OCI-LY7 (cell line): ENCODE measurements at regions not wholly inside any gene's neighbourhood (a gene's known extent, or its start where the extent isn't known, plus 50 kb on each side); places are given as distances from the start of the nearest gene placed in this dataset.

Experiments
- BruUV-seq: library from RNA; stranded (reverse); fragments of 400-500 nt; replicated peaks from 2 replicates; lab custom pipeline; 2021; lab: Mats Ljungman, UMichigan
- CTCF ChIA-PET: fragments of 300-600 bp; sonication (Branson Sonifier 250); formaldehyde crosslinking; loops from one replicate; lab custom pipeline; 2022; ENCODE audit warnings: antibody characterized with exemption; ENCODE audit not compliant: unreplicated experiment; lab: Charles Lee
- POLR2A ChIA-PET: fragments of 300-600 bp; sonication (Branson Sonifier 250); formaldehyde crosslinking; loops from one replicate; lab custom pipeline; 2022; ENCODE audit warnings: antibody characterized with exemption; lab: Charles Lee
- DNase-seq: peaks from one replicate; pipeline ENCODE4 v3.0.0-alpha.2; 2015; ENCODE audit warnings: low spot score
- H2AFZ ChIP-seq: fragments of 200-600 bp; sonication (generic), shearing (Covaris generic); 2 replicates; pipeline ENCODE4 v1.6.1; 2014; ENCODE audit warnings: mild to moderate bottlenecking, antibody characterized with exemption, low read length, moderate library complexity
- H3K27ac ChIP-seq: fragments of 200-600 bp; sonication (generic); 2 replicates; pipeline ENCODE4 v1.5.1; 2014; ENCODE audit warnings: mixed run types, low read depth, mild to moderate bottlenecking, moderate library complexity, low read length, inconsistent platforms; ENCODE audit not compliant: poor library complexity, severe bottlenecking
- H3K36me3 ChIP-seq: fragments of 200-600 bp; sonication (generic); 2 replicates; pipeline ENCODE4 v1.6.1; 2014; ENCODE audit warnings: mild to moderate bottlenecking, antibody characterized with exemption, low read length, moderate library complexity, mixed read lengths; ENCODE audit not compliant: insufficient read depth
- H3K4me1 ChIP-seq: fragments of 200-600 bp; sonication (generic); 2 replicates; pipeline ENCODE4 v1.5.1; 2014; ENCODE audit warnings: mild to moderate bottlenecking, low read length; ENCODE audit not compliant: insufficient read depth, poor library complexity, severe bottlenecking
- H3K4me2 ChIP-seq: fragments of 200-600 bp; sonication (generic); 2 replicates; pipeline ENCODE4 v1.6.1; 2014; ENCODE audit warnings: mild to moderate bottlenecking, low read length
- H3K4me3 ChIP-seq: fragments of 200-600 bp; sonication (generic); 2 replicates; pipeline ENCODE4 v1.5.1; 2014; ENCODE audit warnings: mild to moderate bottlenecking, low read depth, low read length; ENCODE audit not compliant: poor library complexity, severe bottlenecking
- H3K79me2 ChIP-seq: fragments of 200-600 bp; sonication (generic); 2 replicates; pipeline ENCODE4 v1.6.1; 2016; ENCODE audit warnings: low read depth, mild to moderate bottlenecking, low read length, moderate library complexity, mixed read lengths; ENCODE audit not compliant: insufficient read depth
- H3K9me2 ChIP-seq: fragments of 200-600 bp; sonication (generic); 2 replicates; pipeline ENCODE4 v1.6.1; 2016; ENCODE audit warnings: mild to moderate bottlenecking, low read length, mixed read lengths; ENCODE audit not compliant: insufficient read depth
- H3K9me3 ChIP-seq: fragments of 200-600 bp; sonication (generic); 2 replicates; pipeline ENCODE4 v1.6.1; 2014; ENCODE audit warnings: mild to moderate bottlenecking, mixed run types, low read length, mixed read lengths
- H4K20me1 ChIP-seq: fragments of 200-600 bp; sonication (generic); 2 replicates; pipeline ENCODE4 v1.6.1; 2014; ENCODE audit warnings: mild to moderate bottlenecking, antibody characterized with exemption, low read length, moderate library complexity, mixed read lengths; ENCODE audit not compliant: insufficient read depth
- EZH2phosphoT487 ChIP-seq: fragments of 200-600 bp; sonication (generic); IDR thresholded peaks from 2 replicates; pipeline ENCODE4 v1.6.1; 2018; ENCODE audit warnings: low read depth, borderline replicate concordance, mild to moderate bottlenecking, mixed run types, antibody characterized with exemption, low read length, moderate library complexity, mixed read lengths
- intact Hi-C: fragments of 100-400 bp; cut with micrococcal nuclease; formaldehyde crosslinking; loops from one replicate; pipeline ENCODE4 v1.10.0; 2022; ENCODE audit not compliant: unreplicated experiment
- TF ChIP-seq, protein P1 (sequence below): fragments of 200-600 bp; sonication (generic); conservative IDR thresholded peaks from 2 replicates; pipeline ENCODE4 v1.5.1; 2014; ENCODE audit warnings: mild to moderate bottlenecking, antibody characterized with exemption, low read length, moderate library complexity, mixed read lengths

DNA sequence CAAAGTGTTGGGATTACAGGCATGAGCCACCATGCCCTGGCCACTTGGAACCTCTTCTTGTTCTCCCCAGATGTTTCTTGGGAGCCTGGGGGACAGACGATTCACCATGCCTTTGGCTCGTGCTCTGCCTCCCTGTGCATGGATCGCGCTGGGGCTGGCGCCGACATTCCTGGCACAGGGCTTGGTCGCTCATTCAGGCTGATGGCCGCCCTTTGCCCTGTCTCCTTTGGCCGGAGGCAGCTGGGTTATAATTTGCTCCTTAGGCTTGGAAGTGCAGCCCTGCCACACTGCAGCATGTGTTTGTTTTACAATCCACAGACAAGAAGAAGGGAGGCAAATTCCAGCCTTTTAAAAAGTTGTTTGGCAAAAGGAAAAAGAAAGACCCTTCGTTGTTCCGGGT lies 115.3 kb downstream of the AASDH start:
- ChIA-PET CTCF (no interaction called here), POLR2A (interaction anchor here (0.6 kb wide), 1 partner anchor 760 kb away, joined by 3 read pairs; no protein-coding TSS in a partner anchor)
- H3K9me2 ChIP-seq, result no peaks in the 10 kb centered on the region
- BruUV-seq, result no TSS peak
- no peak for DNase-seq
- no peak overlapping the region for H3K4me3 ChIP-seq
- no peaks in the 10 kb centered on the region for H4K20me1 ChIP-seq
- no peaks in the 10 kb centered on the region for H3K9me3 ChIP-seq
- no peaks in the 10 kb centered on the region; the same call in 1 of the 2 replicates for H3K36me3 ChIP-seq
- no peaks in the 10 kb centered on the region for H3K4me1 ChIP-seq
- H3K79me2 ChIP-seq, result no peaks in the 10 kb centered on the region
- H3K27ac ChIP-seq, result no peak overlapping the region
- intact Hi-C loops, result no loop called here
- TF ChIP-seq, protein P1, sequence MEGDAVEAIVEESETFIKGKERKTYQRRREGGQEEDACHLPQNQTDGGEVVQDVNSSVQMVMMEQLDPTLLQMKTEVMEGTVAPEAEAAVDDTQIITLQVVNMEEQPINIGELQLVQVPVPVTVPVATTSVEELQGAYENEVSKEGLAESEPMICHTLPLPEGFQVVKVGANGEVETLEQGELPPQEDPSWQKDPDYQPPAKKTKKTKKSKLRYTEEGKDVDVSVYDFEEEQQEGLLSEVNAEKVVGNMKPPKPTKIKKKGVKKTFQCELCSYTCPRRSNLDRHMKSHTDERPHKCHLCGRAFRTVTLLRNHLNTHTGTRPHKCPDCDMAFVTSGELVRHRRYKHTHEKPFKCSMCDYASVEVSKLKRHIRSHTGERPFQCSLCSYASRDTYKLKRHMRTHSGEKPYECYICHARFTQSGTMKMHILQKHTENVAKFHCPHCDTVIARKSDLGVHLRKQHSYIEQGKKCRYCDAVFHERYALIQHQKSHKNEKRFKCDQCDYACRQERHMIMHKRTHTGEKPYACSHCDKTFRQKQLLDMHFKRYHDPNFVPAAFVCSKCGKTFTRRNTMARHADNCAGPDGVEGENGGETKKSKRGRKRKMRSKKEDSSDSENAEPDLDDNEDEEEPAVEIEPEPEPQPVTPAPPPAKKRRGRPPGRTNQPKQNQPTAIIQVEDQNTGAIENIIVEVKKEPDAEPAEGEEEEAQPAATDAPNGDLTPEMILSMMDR, result no peak
- TF ChIP-seq EZH2phosphoT487, result no peak
- no peak overlapping the region for H2AFZ ChIP-seq
- no peak overlapping the region for H3K4me2 ChIP-seq

DNA sequence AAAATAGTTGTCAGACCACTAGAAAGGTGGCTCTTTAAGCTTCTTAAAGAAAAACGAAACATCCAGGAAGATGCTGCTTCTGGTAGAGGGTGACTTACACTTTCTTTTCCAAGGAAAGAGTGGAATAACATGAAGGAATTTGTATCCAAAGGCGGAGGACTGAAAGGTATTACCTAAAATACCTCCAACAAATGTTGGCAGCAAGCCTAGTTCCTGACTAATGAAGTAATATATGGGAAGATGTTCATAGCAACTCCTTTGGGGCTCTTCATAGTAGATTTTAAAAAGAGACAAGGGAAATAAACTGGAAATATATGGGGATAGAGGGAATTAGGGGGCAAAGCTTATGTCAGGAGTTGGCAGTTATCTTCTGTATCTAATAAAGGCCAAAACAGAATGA lies 116.2 kb downstream of the AASDH start:
- DNase-seq, result no peak
- H3K4me3 ChIP-seq, result no peak overlapping the region
- H2AFZ ChIP-seq, result no peak overlapping the region
- no peak overlapping the region for H3K27ac ChIP-seq
- TF ChIP-seq EZH2phosphoT487, result no peak
- TF ChIP-seq, protein P1, result no peak
- H3K9me3 ChIP-seq, result no peaks in the 10 kb centered on the region
- H3K36me3 ChIP-seq, result no peaks in the 10 kb centered on the region
- ChIA-PET POLR2A (interaction anchor here (0.7 to 0.8 kb wide), 2 partner anchors 116 to 323 kb away, joined by 4 read pairs; partner anchors contain the start of gene AASDH), CTCF (no interaction called here)
- no peaks in the 10 kb centered on the region for H3K9me2 ChIP-seq
- BruUV-seq, result no TSS peak
- no peak overlapping the region for H3K4me2 ChIP-seq
- intact Hi-C loops, result no loop called here
- H3K4me1 ChIP-seq, result no peaks in the 10 kb centered on the region
- no peaks in the 10 kb centered on the region for H3K79me2 ChIP-seq
- H4K20me1 ChIP-seq, result no peaks in the 10 kb centered on the region

DNA sequence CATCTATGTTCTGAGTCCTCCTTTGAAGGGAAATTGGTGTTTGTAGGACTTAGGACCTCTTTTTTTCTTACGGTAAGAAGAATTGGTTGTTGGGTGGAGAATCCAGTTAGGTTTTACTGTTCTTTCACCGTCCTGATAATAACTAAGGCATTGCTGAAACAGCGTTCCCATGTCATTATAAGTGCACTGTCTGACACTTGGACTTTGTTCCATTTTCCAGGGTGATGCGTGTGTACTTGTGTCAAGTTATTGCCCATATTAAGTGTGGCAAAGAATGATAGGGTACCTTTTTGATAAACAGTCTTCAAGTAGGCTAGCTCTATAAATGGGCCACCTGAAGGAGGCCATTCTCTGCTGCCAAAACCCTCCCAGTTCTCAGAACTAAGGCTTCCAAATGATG lies 119.7 kb downstream of the AASDH start:
- Histone ChIP-seq H3K9me3 (0 out of 2 replicates have a peak, but pooled peaks cover 6% of the 10 kb centered on the region), H3K4me3 (no peak overlapping the region), H3K4me2 (no peak overlapping the region), H3K4me1 (no peaks in the 10 kb centered on the region), H3K27ac (no peak overlapping the region), H4K20me1 (no peaks in the 10 kb centered on the region), H2AFZ (no peak overlapping the region), H3K36me3 (no peaks in the 10 kb centered on the region), H3K9me2 (no peaks in the 10 kb centered on the region), H3K79me2 (no peaks in the 10 kb centered on the region)
- no peak for DNase-seq
- TF ChIP-seq, protein P1, result no peak
- TF ChIP-seq EZH2phosphoT487, result no peak
- no TSS peak for BruUV-seq
- intact Hi-C loops, result no loop called here
- POLR2A ChIA-PET, result no interaction called here
- CTCF ChIA-PET, result no interaction called here
